ENCODE measurements at regions not wholly inside any gene's neighbourhood (a gene's known extent, or its start where the extent isn't known, plus 50 kb on each side); places are given as distances from the start of the nearest gene placed in this dataset.
A peak's percentile ranks its signal among the peaks of the same experiment; 100 is the strongest.
"Not testable (repeated sequence)": the region's sequence is repeated elsewhere in the genome, so short reads cannot be mapped to it uniquely, and the experiment has no call there.

GRCh38 chr12:56872366-56872765, 61.8 kb downstream of the SDR9C7 start:
- no peak for ATAC-seq

GRCh38 chr12:56867216-56867615, 67.0 kb downstream of the SDR9C7 start:
- H3K36me3 Mint-ChIP-seq (ENCODE audit: low read depth), result peaks cover 7% of the 10 kb centered on the region
- no peak overlapping the region for H3K27ac Mint-ChIP-seq
- peaks cover 14% of the 10 kb centered on the region for H3K27me3 Mint-ChIP-seq
- DNase-seq (no peak), ATAC-seq (no peak)
- no peak overlapping the region for H3K4me3 Mint-ChIP-seq
- CTCF ChIA-PET, result interaction anchor here (0.6 to 1.0 kb wide), 2 partner anchors 17 to 416 kb away, joined by 3 read pairs; no protein-coding TSS in a partner anchor
- peaks cover 31% of the 10 kb centered on the region for H3K9me3 Mint-ChIP-seq (ENCODE audit: low read depth)
- intact Hi-C loops (cut with DNase I, micrococcal nuclease), result no loop called here
- POLR2A ChIA-PET, result no interaction called here
- H3K4me1 Mint-ChIP-seq, result no peaks in the 10 kb centered on the region

More at GRCh38 chr12:56872366-56872765, 61.8 kb downstream of the SDR9C7 start:
- ChIA-PET POLR2A (no interaction called here), CTCF (no interaction called here)
- no peak for DNase-seq
- Mint-ChIP-seq H3K36me3 (ENCODE audit: low read depth) (no peaks in the 10 kb centered on the region), H3K27me3 (peaks cover 14% of the 10 kb centered on the region), H3K27ac (no peak overlapping the region), H3K9me3 (ENCODE audit: low read depth) (peaks cover 1% of the 10 kb centered on the region), H3K4me3 (no peak overlapping the region), H3K4me1 (no peaks in the 10 kb centered on the region)
- intact Hi-C loops (cut with DNase I, micrococcal nuclease), result no loop called here

- no peaks in the 10 kb centered on the region for H3K4me1 Mint-ChIP-seq
- ChIA-PET POLR2A (no interaction called here), CTCF (interaction anchor here (0.6 to 1.0 kb wide), 2 partner anchors 17 to 417 kb away, joined by 3 read pairs; no protein-coding TSS in a partner anchor)
- intact Hi-C loops (cut with DNase I, micrococcal nuclease), result no loop called here
- ATAC-seq, result no peak
- DNase-seq, result no peak
- peaks cover 32% of the 10 kb centered on the region for H3K9me3 Mint-ChIP-seq (ENCODE audit: low read depth)
- no peak overlapping the region for H3K27ac Mint-ChIP-seq
- H3K27me3 Mint-ChIP-seq, result peaks cover 14% of the 10 kb centered on the region
- peaks cover 8% of the 10 kb centered on the region for H3K36me3 Mint-ChIP-seq (ENCODE audit: low read depth)
- no peak overlapping the region for H3K4me3 Mint-ChIP-seq
Observed at GRCh38 chr12:56866493-56866892, 67.7 kb downstream of the SDR9C7 start.

- Mint-ChIP-seq H3K36me3 (ENCODE audit: low read depth) (peaks cover 8% of the 10 kb centered on the region), H3K4me1 (no peaks in the 10 kb centered on the region), H3K4me3 (no peak overlapping the region), H3K9me3 (ENCODE audit: low read depth) (peaks cover 35% of the 10 kb centered on the region), H3K27ac (no peak overlapping the region), H3K27me3 (peaks cover 10% of the 10 kb centered on the region)
- ChIA-PET POLR2A (no interaction called here), CTCF (no interaction called here)
- no peak for DNase-seq
- intact Hi-C loops (cut with DNase I, micrococcal nuclease), result no loop called here
- ATAC-seq, result no peak
Observed at GRCh38 chr12:56864318-56864717, 69.9 kb downstream of the SDR9C7 start.

GRCh38 chr12:56863789-56864188, 70.4 kb downstream of the SDR9C7 start:
- intact Hi-C loops (cut with DNase I, micrococcal nuclease), result no loop called here
- ATAC-seq (no peak), DNase-seq (no peak)
- Mint-ChIP-seq H3K9me3 (ENCODE audit: low read depth) (peaks cover 35% of the 10 kb centered on the region), H3K4me3 (no peak overlapping the region), H3K4me1 (no peaks in the 10 kb centered on the region), H3K27ac (no peak overlapping the region), H3K36me3 (ENCODE audit: low read depth) (peaks cover 8% of the 10 kb centered on the region), H3K27me3 (peaks cover 8% of the 10 kb centered on the region)
- CTCF ChIA-PET, result no interaction called here
- POLR2A ChIA-PET, result no interaction called here

GRCh38 chr12:56862264-56862663, 71.9 kb downstream of the SDR9C7 start:
- Mint-ChIP-seq H3K36me3 (ENCODE audit: low read depth) (peaks cover 8% of the 10 kb centered on the region), H3K27me3 (peaks cover 6% of the 10 kb centered on the region), H3K4me3 (no peak overlapping the region), H3K4me1 (no peaks in the 10 kb centered on the region), H3K9me3 (ENCODE audit: low read depth) (peaks cover 32% of the 10 kb centered on the region), H3K27ac (no peak overlapping the region)
- POLR2A ChIA-PET, result no interaction called here
- ATAC-seq, result no peak
- DNase-seq, result no peak
- intact Hi-C loops (cut with DNase I, micrococcal nuclease), result no loop called here
- CTCF ChIA-PET, result no interaction called here

- CTCF ChIA-PET; H3K9me3 Mint-ChIP-seq (ENCODE audit: low read depth); intact Hi-C loops (cut with DNase I, micrococcal nuclease); POLR2A ChIA-PET; H3K27ac Mint-ChIP-seq; H3K4me3 Mint-ChIP-seq; H3K4me1 Mint-ChIP-seq; H3K36me3 Mint-ChIP-seq (ENCODE audit: low read depth); ATAC-seq; DNase-seq: not testable (repeated sequence)
- peaks cover 17% of the 10 kb centered on the region for H3K27me3 Mint-ChIP-seq
Observed at GRCh38 chr12:56853392-56853978, 80.7 kb downstream of the SDR9C7 start.

GRCh38 chr12:56851462-56851861, 82.7 kb downstream of the SDR9C7 start:
- H3K27ac Mint-ChIP-seq, result no peak overlapping the region
- H3K4me3 Mint-ChIP-seq, result no peak overlapping the region
- H3K4me1 Mint-ChIP-seq, result no peaks in the 10 kb centered on the region
- CTCF ChIA-PET, result no interaction called here
- H3K27me3 Mint-ChIP-seq, result peaks cover 11% of the 10 kb centered on the region
- no peak for DNase-seq
- POLR2A ChIA-PET, result no interaction called here
- peaks cover 6% of the 10 kb centered on the region for H3K36me3 Mint-ChIP-seq (ENCODE audit: low read depth)
- no peak for ATAC-seq
- H3K9me3 Mint-ChIP-seq (ENCODE audit: low read depth), result peaks cover 7% of the 10 kb centered on the region
- intact Hi-C loops (cut with DNase I, micrococcal nuclease), result no loop called here

GRCh38 chr12:56840922-56841321, 77.8 kb downstream of the HSD17B6 start:
- Mint-ChIP-seq H3K9me3 (ENCODE audit: low read depth) (no peaks in the 10 kb centered on the region), H3K36me3 (ENCODE audit: low read depth) (no peaks in the 10 kb centered on the region), H3K4me3 (no peak overlapping the region), H3K4me1 (peaks cover 16% of the 10 kb centered on the region), H3K27ac (no peak overlapping the region), H3K27me3 (peaks cover 2% of the 10 kb centered on the region)
- POLR2A ChIA-PET, result no interaction called here
- ATAC-seq (no peak), DNase-seq (no peak)
- CTCF ChIA-PET, result interaction anchor here (0.8 to 1.4 kb wide), 3 partner anchors 79 to 253 kb away, joined by 3 to 9 read pairs (median 4); no protein-coding TSS in a partner anchor
- intact Hi-C loops (cut with DNase I, micrococcal nuclease), result loop anchor here (1.0 kb wide), 1 partner anchor 146 kb away; no protein-coding TSS in a partner anchor

GRCh38 chr12:56839915-56840325, 76.8 kb downstream of the HSD17B6 start:
- ChIA-PET POLR2A (no interaction called here), CTCF (interaction anchor here (0.7 to 1.4 kb wide), 10 partner anchors 13 to 291 kb away, joined by 3 to 9 read pairs (median 3); no protein-coding TSS in a partner anchor)
- Mint-ChIP-seq H3K4me1 (peaks cover 16% of the 10 kb centered on the region), H3K27ac (no peak overlapping the region), H3K27me3 (no peaks in the 10 kb centered on the region), H3K4me3 (no peak overlapping the region), H3K9me3 (ENCODE audit: low read depth) (no peaks in the 10 kb centered on the region), H3K36me3 (ENCODE audit: low read depth) (no peaks in the 10 kb centered on the region)
- ATAC-seq (no peak), DNase-seq (peak; percentile 66)
- intact Hi-C loops (cut with DNase I, micrococcal nuclease), result loop anchor here (1.0 to 5.0 kb wide), 2 partner anchors 83 to 147 kb away; no protein-coding TSS in a partner anchor

- POLR2A ChIA-PET, result no interaction called here
- ATAC-seq (no peak), DNase-seq (no peak)
- Mint-ChIP-seq H3K27me3 (no peaks in the 10 kb centered on the region), H3K9me3 (ENCODE audit: low read depth) (no peaks in the 10 kb centered on the region), H3K36me3 (ENCODE audit: low read depth) (no peaks in the 10 kb centered on the region), H3K4me3 (no peak overlapping the region), H3K4me1 (peaks cover 16% of the 10 kb centered on the region), H3K27ac (no peak overlapping the region)
- CTCF ChIA-PET, result interaction anchor here (0.8 to 1.4 kb wide), 5 partner anchors 13 to 166 kb away, joined by 3 to 9 read pairs (median 4); no protein-coding TSS in a partner anchor
- intact Hi-C loops (cut with DNase I, micrococcal nuclease), result loop anchor here in 1 of 2 experiments (5.0 kb wide), 1 partner anchor 82 kb away; no protein-coding TSS in a partner anchor
Observed at GRCh38 chr12:56839489-56839848, 76.3 kb downstream of the HSD17B6 start.
